ENCODE measurements at regions not wholly inside any gene's neighbourhood (a gene's known extent, or its start where the extent isn't known, plus 50 kb on each side); places are given as distances from the start of the nearest gene placed in this dataset.

DNA sequence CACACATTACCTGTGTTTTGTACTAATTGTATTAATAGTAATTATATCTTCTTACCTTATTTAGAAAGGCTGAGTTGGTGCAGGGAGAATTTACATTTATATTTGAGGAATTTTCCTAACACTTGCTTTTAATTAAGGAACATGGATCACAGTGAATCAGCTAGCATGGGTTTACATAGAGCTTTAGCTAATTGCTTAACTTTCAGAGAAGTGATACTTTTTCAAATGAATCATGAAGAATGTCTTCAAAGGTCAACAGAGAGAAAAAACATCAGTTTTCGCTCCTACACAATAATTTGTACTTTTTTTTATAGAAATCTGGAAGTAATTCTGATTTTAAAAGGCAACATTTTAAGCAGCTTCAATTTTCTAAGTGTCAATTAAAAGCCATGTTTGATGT lies 195.0 kb upstream of the HEY2 start:
- H3K27ac ChIP-seq, result no peak overlapping the region
- no peak for TF ChIP-seq CTCF (conservative IDR thresholded peaks at IDR 0.05)
- TF ChIP-seq ZFX (IDR thresholded peaks at IDR 0.05), result no peak

GRCh38 chr6:125558241-125558843 lies 191.1 kb upstream of the HEY2 start:
- TF ChIP-seq ZFX (IDR thresholded peaks at IDR 0.05) (no peak), CTCF (conservative IDR thresholded peaks at IDR 0.05) (no peak)
- no peak overlapping the region for H3K27ac ChIP-seq

GRCh38 chr6:125558907-125559306 lies 190.5 kb upstream of the HEY2 start:
- TF ChIP-seq CTCF (conservative IDR thresholded peaks at IDR 0.05), result no peak
- no peak for TF ChIP-seq ZFX (IDR thresholded peaks at IDR 0.05)
- H3K27ac ChIP-seq, result no peak overlapping the region

GRCh38 chr6:125562156-125562555 lies 187.3 kb upstream of the HEY2 start:
- TF ChIP-seq ZFX (IDR thresholded peaks at IDR 0.05) (no peak), CTCF (conservative IDR thresholded peaks at IDR 0.05) (no peak)
- H3K27ac ChIP-seq, result no peak overlapping the region

DNA sequence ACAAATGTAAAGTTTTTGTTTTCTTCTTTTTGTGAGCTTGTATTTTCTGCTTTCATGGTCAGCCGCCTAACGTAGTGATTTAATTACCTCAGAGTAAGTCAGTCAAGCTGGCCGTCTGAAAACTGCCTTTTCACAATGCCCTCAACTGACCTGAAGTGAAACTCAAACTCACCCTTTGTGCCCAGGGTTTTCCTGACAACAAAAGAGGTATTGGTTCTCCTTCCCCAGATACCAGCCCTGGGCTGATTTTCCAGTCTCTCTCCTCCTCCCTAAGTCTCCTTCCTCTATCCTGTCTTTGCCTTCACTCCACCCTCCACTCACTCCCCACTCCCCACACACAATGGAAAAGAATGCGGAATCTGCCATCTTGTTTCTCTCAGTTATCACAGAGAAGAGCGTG lies 184.5 kb upstream of the HEY2 start:
- H3K27ac ChIP-seq, result no peak overlapping the region
- TF ChIP-seq CTCF (conservative IDR thresholded peaks at IDR 0.05) (no peak), ZFX (IDR thresholded peaks at IDR 0.05) (no peak)

- no peak overlapping the region for H3K27ac ChIP-seq
Observed at GRCh38 chr6:125567407-125567806, 182.0 kb upstream of the HEY2 start.

GRCh38 chr6:125568609-125569008 lies 180.8 kb upstream of the HEY2 start:
- no peak for TF ChIP-seq ZFX (IDR thresholded peaks at IDR 0.05)
- TF ChIP-seq CTCF (conservative IDR thresholded peaks at IDR 0.05), result no peak
- no peak overlapping the region for H3K27ac ChIP-seq

More at GRCh38 chr6:125567407-125567806, 182.0 kb upstream of the HEY2 start:
- no peak for TF ChIP-seq ZFX (IDR thresholded peaks at IDR 0.05)
- no peak for TF ChIP-seq CTCF (conservative IDR thresholded peaks at IDR 0.05)

Data from C4-2B (cell line).